ENCODE measurements at regions not wholly inside any gene's neighbourhood (a gene's known extent, or its start where the extent isn't known, plus 50 kb on each side); places are given as distances from the start of the nearest gene placed in this dataset.

DNA sequence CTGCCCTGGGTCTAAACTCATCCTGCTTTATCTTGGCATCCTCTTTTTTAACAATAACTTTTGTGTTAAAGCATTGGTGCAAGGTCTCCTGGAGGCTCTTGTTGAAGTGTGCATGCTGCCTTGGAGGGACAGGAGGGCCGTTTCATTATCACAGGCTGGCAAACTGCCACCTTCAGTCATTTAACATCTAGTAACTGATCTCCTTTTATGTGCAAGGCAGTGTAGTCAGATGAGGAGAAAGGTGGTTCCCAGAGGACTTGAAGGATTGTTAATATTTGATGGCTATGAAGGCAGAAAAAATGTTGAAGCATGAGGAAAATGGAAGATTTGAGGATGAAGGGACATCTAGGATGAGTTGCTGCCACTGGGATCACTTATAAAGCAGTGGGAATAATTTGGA, 439.4 kb downstream of the RAPGEF2 start:
- TF ChIP-seq ZNF724P (CRISPR knock-in tag; IDR thresholded peaks at IDR 0.05; ENCODE audit: borderline replicate concordance) = no peak
- TF ChIP-seq, protein P1, sequence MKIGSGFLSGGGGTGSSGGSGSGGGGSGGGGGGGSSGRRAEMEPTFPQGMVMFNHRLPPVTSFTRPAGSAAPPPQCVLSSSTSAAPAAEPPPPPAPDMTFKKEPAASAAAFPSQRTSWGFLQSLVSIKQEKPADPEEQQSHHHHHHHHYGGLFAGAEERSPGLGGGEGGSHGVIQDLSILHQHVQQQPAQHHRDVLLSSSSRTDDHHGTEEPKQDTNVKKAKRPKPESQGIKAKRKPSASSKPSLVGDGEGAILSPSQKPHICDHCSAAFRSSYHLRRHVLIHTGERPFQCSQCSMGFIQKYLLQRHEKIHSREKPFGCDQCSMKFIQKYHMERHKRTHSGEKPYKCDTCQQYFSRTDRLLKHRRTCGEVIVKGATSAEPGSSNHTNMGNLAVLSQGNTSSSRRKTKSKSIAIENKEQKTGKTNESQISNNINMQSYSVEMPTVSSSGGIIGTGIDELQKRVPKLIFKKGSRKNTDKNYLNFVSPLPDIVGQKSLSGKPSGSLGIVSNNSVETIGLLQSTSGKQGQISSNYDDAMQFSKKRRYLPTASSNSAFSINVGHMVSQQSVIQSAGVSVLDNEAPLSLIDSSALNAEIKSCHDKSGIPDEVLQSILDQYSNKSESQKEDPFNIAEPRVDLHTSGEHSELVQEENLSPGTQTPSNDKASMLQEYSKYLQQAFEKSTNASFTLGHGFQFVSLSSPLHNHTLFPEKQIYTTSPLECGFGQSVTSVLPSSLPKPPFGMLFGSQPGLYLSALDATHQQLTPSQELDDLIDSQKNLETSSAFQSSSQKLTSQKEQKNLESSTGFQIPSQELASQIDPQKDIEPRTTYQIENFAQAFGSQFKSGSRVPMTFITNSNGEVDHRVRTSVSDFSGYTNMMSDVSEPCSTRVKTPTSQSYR (CRISPR knock-in tag; IDR thresholded peaks at IDR 0.05; ENCODE audit: borderline replicate concordance) = no peak
- TF ChIP-seq, protein P2, sequence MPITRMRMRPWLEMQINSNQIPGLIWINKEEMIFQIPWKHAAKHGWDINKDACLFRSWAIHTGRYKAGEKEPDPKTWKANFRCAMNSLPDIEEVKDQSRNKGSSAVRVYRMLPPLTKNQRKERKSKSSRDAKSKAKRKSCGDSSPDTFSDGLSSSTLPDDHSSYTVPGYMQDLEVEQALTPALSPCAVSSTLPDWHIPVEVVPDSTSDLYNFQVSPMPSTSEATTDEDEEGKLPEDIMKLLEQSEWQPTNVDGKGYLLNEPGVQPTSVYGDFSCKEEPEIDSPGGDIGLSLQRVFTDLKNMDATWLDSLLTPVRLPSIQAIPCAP (CRISPR knock-in tag; IDR thresholded peaks at IDR 0.05; ENCODE audit: low read depth) = no peak
- TF ChIP-seq, protein P3, sequence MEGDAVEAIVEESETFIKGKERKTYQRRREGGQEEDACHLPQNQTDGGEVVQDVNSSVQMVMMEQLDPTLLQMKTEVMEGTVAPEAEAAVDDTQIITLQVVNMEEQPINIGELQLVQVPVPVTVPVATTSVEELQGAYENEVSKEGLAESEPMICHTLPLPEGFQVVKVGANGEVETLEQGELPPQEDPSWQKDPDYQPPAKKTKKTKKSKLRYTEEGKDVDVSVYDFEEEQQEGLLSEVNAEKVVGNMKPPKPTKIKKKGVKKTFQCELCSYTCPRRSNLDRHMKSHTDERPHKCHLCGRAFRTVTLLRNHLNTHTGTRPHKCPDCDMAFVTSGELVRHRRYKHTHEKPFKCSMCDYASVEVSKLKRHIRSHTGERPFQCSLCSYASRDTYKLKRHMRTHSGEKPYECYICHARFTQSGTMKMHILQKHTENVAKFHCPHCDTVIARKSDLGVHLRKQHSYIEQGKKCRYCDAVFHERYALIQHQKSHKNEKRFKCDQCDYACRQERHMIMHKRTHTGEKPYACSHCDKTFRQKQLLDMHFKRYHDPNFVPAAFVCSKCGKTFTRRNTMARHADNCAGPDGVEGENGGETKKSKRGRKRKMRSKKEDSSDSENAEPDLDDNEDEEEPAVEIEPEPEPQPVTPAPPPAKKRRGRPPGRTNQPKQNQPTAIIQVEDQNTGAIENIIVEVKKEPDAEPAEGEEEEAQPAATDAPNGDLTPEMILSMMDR (CRISPR knock-in tag; IDR thresholded peaks at IDR 0.05) = no peak
- no peak for TF ChIP-seq SP140L (CRISPR knock-in tag; IDR thresholded peaks at IDR 0.05; ENCODE audit: borderline replicate concordance)
- TF ChIP-seq FOXA1 (IDR thresholded peaks at IDR 0.05) = no peak
- TF ChIP-seq FOXA1 (CRISPR knock-in tag; IDR thresholded peaks at IDR 0.05) = no peak
- no peak for TF ChIP-seq ZNF598 (CRISPR knock-in tag; IDR thresholded peaks at IDR 0.05; ENCODE audit: borderline replicate concordance)
- TF ChIP-seq ZNF121 (CRISPR knock-in tag; IDR thresholded peaks at IDR 0.05) = no peak
- no peak for TF ChIP-seq FOSL2 (CRISPR knock-in tag; IDR thresholded peaks at IDR 0.05)
- TF ChIP-seq FOXK1 (CRISPR knock-in tag; IDR thresholded peaks at IDR 0.05; ENCODE audit: borderline replicate concordance, low read depth) = no peak
- no peak for TF ChIP-seq ZNF557 (CRISPR knock-in tag; IDR thresholded peaks at IDR 0.05)
- TF ChIP-seq, protein P4, sequence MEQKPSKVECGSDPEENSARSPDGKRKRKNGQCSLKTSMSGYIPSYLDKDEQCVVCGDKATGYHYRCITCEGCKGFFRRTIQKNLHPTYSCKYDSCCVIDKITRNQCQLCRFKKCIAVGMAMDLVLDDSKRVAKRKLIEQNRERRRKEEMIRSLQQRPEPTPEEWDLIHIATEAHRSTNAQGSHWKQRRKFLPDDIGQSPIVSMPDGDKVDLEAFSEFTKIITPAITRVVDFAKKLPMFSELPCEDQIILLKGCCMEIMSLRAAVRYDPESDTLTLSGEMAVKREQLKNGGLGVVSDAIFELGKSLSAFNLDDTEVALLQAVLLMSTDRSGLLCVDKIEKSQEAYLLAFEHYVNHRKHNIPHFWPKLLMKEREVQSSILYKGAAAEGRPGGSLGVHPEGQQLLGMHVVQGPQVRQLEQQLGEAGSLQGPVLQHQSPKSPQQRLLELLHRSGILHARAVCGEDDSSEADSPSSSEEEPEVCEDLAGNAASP (CRISPR knock-in tag; IDR thresholded peaks at IDR 0.05; ENCODE audit: borderline replicate concordance) = no peak
